HCT116 (cell line): ENCODE measurements at regions not wholly inside any gene's neighbourhood (a gene's known extent, or its start where the extent isn't known, plus 50 kb on each side); places are given as distances from the start of the nearest gene placed in this dataset.

Source experiments
- ATAC-seq: fragments of 200-7000 bp; cut with Tn5 transposase; 2 replicates; pipeline ENCODE4 v1.9.1; 2020; ENCODE audit warnings: mild to moderate bottlenecking, moderate library complexity
- BruUV-seq: library from RNA; stranded (reverse); fragments of 400-500 nt; replicated peaks from 2 replicates; lab custom pipeline; 2021; lab: Mats Ljungman, UMichigan
- CTCF ChIA-PET: fragments of 300-600 bp; sonication (Branson Sonifier 250); formaldehyde crosslinking; loops from one replicate; lab custom pipeline; 2021; ENCODE audit warnings: antibody characterized with exemption; lab: Charles Lee
- POLR2A ChIA-PET: fragments of 300-600, 350-600 bp; sonication (Branson Sonifier 250); formaldehyde crosslinking; loops from one replicate; lab custom pipeline; 2021; ENCODE audit warnings: antibody characterized with exemption; lab: Charles Lee
- RAD21 ChIA-PET, 2 experiments: fragments of 300-600 bp; sonication (Branson Sonifier 250); formaldehyde crosslinking; loops; one replicate each; lab custom pipeline; 2023; ENCODE audit warnings: low total read pairs in 2 of 2; ENCODE audit not compliant: uncharacterized antibody in 2 of 2, unreplicated experiment in 2 of 2, low non-redundant PET in 1 of 2; lab: Charles Lee
- DNase-seq: peaks from one replicate; pipeline ENCODE4 v3.0.0-alpha.2; 2010; ENCODE audit warnings: low read depth, low spot score
- H2AFZ ChIP-seq: fragments of 200-600 bp; shearing (Covaris generic), sonication (generic); 2 replicates; pipeline ENCODE4 v1.6.1; 2017; ENCODE audit warnings: low read depth, mixed run types, mixed read lengths, antibody characterized with exemption, low read length; ENCODE audit not compliant: poor library complexity, severe bottlenecking
- H3K27ac ChIP-seq: 2 replicates; pipeline ENCODE4 v1.5.1; 2012; ENCODE audit warnings: low read depth, low read length
- H3K27me3 ChIP-seq: fragments of 200-600 bp; sonication (generic); 2 replicates; pipeline ENCODE4 v1.6.1; 2016; ENCODE audit warnings: mixed run types, low read length, mixed read lengths; ENCODE audit not compliant: insufficient read depth
- H3K36me3 ChIP-seq, 2 experiments: fragments of 200-500 bp in 1 of 2; fragments of 200-600 bp in 1 of 2; sonication (Bioruptor generic) in 1 of 2; sonication (generic) in 1 of 2; 2 replicates each; pipeline versions ENCODE4 v1.5.1 to v1.6.1; 2014 to 2016; ENCODE audit warnings: low read length in 2 of 2, inconsistent platforms in 1 of 2, mixed read lengths in 1 of 2, mixed run types in 1 of 2; ENCODE audit not compliant: insufficient read depth in 2 of 2, control insufficient read depth in 1 of 2
- H3K4me1 ChIP-seq, 2 experiments: fragments of 200-600 bp in 1 of 2; sonication (generic) in 1 of 2; 2 replicates each; pipeline versions ENCODE4 v1.5.1 to v1.6.1; 2012 to 2017; ENCODE audit warnings: low read length in 2 of 2, inconsistent platforms in 1 of 2, mild to moderate bottlenecking in 1 of 2, mixed read lengths in 1 of 2, mixed run types in 1 of 2, moderate library complexity in 1 of 2; ENCODE audit not compliant: insufficient read depth in 2 of 2, control insufficient read depth in 1 of 2
- H3K4me2 ChIP-seq: fragments of 200-600 bp; sonication (generic); 2 replicates; pipeline ENCODE4 v1.6.1; 2017; ENCODE audit warnings: mixed run types, low read length, mixed read lengths
- H3K4me3 ChIP-seq, 2 experiments: fragments of 200-600 bp in 1 of 2; sonication (generic) in 1 of 2; replicated peaks in 1 of 2; 2 replicates each; pipeline ENCODE4 v1.5.1; 2011 to 2016; ENCODE audit warnings: low read length in 2 of 2, control low read depth in 1 of 2, low read depth in 1 of 2, mild to moderate bottlenecking in 1 of 2, mixed read lengths in 1 of 2, mixed run types in 1 of 2
- H3K79me2 ChIP-seq: fragments of 200-600 bp; sonication (generic); 2 replicates; pipeline ENCODE4 v1.6.1; 2017; ENCODE audit warnings: mild to moderate bottlenecking, mixed run types, low read length, moderate library complexity, mixed read lengths; ENCODE audit not compliant: insufficient read depth
- H3K9ac ChIP-seq: fragments of 200-600 bp; sonication (generic); 2 replicates; pipeline ENCODE4 v1.6.1; 2016; ENCODE audit warnings: low read length, mixed read lengths
- H3K9me2 ChIP-seq: fragments of 200-600 bp; sonication (generic), shearing (Covaris generic); 2 replicates; pipeline ENCODE4 v1.6.1; 2017; ENCODE audit warnings: mixed run types, mild to moderate bottlenecking, moderate library complexity; ENCODE audit not compliant: insufficient read depth
- H3K9me3 ChIP-seq, 2 experiments: fragments of 200-500 bp in 1 of 2; fragments of 200-600 bp in 1 of 2; sonication (Bioruptor generic) in 1 of 2; sonication (generic) in 1 of 2; 2 replicates each; pipeline ENCODE4 v1.6.1; 2014 to 2017; ENCODE audit warnings: low read length in 2 of 2, mixed read lengths in 2 of 2, inconsistent platforms in 1 of 2, low read depth in 1 of 2, mild to moderate bottlenecking in 1 of 2, mixed run types in 1 of 2, moderate library complexity in 1 of 2; ENCODE audit not compliant: control insufficient read depth in 1 of 2, insufficient read depth in 1 of 2
- H4K20me1 ChIP-seq: fragments of 200-600 bp; sonication (generic), shearing (Covaris generic); 2 replicates; pipeline ENCODE4 v1.6.1; 2017; ENCODE audit warnings: mixed run types, mild to moderate bottlenecking, moderate library complexity; ENCODE audit not compliant: insufficient read depth
- CTCF ChIP-seq, 3 experiments: fragments of 200-600 bp in 1 of 3; sonication (generic) in 1 of 3; IDR thresholded peaks in 2 of 3; conservative IDR thresholded peaks in 1 of 3; 2 replicates each; pipeline ENCODE4 v1.5.1; 2012 to 2017; ENCODE audit warnings: low read depth in 2 of 3, low read length in 2 of 3, antibody characterized with exemption in 1 of 3, borderline replicate concordance in 1 of 3, control low read depth in 1 of 3, mild to moderate bottlenecking in 1 of 3, mixed read lengths in 1 of 3, mixed run types in 1 of 3, moderate library complexity in 1 of 3; ENCODE audit not compliant: insufficient read depth in 1 of 3
- EGR1 ChIP-seq: IDR thresholded peaks from 2 replicates; pipeline ENCODE4 v1.6.1; 2012; ENCODE audit warnings: low read depth
- ELF1 ChIP-seq: IDR thresholded peaks from 2 replicates; pipeline ENCODE4 v1.6.1; 2012; ENCODE audit warnings: low read depth, borderline replicate concordance
- FOSL1 ChIP-seq: IDR thresholded peaks from 2 replicates; pipeline ENCODE4 v1.6.1; 2012; ENCODE audit warnings: low read depth
- JUND ChIP-seq: IDR thresholded peaks from 2 replicates; pipeline ENCODE4 v1.6.1; 2012
- MAX ChIP-seq: IDR thresholded peaks from 2 replicates; pipeline ENCODE4 v1.6.1; 2012
- POLR2A ChIP-seq: IDR thresholded peaks from 2 replicates; pipeline ENCODE4 v1.7.0; 2011; ENCODE audit warnings: borderline replicate concordance; ENCODE audit not compliant: insufficient read depth, insufficient read length; ENCODE audit errors: extremely low read depth
- RAD21 ChIP-seq: IDR thresholded peaks from 2 replicates; pipeline ENCODE4 v1.6.1; 2012; ENCODE audit warnings: low read depth, mild to moderate bottlenecking
- SP1 ChIP-seq: IDR thresholded peaks from 2 replicates; pipeline ENCODE4 v1.6.1; 2012; ENCODE audit warnings: low read depth
- TCF7L2 ChIP-seq: IDR thresholded peaks from 2 replicates; pipeline ENCODE4 v1.7.0; 2011; ENCODE audit warnings: borderline replicate concordance, inconsistent platforms; ENCODE audit not compliant: insufficient read depth, insufficient read length; ENCODE audit errors: extremely low read depth
- YY1 ChIP-seq: IDR thresholded peaks from 2 replicates; pipeline ENCODE4 v1.6.1; 2011; ENCODE audit warnings: low read length, low read depth, moderate library complexity, mild to moderate bottlenecking; ENCODE audit not compliant: insufficient replicate concordance; ENCODE audit errors: extremely low read depth
- ZFX ChIP-seq: fragments of 450-650 bp; IDR thresholded peaks from 2 replicates; pipeline ENCODE4 v1.6.1; 2017
- ZNF274 ChIP-seq: fragments of 200-500 bp; sonication (Bioruptor generic); IDR thresholded peaks from 2 replicates; pipeline ENCODE4 v1.6.1; 2014; ENCODE audit warnings: mild to moderate bottlenecking, low read depth, low read length, inconsistent platforms
- intact Hi-C: fragments of 100-400 bp; cut with micrococcal nuclease; formaldehyde crosslinking; loops from 2 replicates; pipeline ENCODE4 v1.10.0; 2022
- TF ChIP-seq, protein P1 (sequence below): IDR thresholded peaks from 2 replicates; pipeline ENCODE4 v1.6.1; 2012

GRCh38 chr4:169848018-169848417, 90.3 kb upstream of the HPF1 start:
- Histone ChIP-seq H3K9me2 (no peaks in the 10 kb centered on the region), H3K9me3 (no peaks in the 10 kb centered on the region), H3K27ac (no peak overlapping the region), H3K9ac (no peak overlapping the region), H3K4me2 (no peak overlapping the region), H3K36me3 (no peaks in the 10 kb centered on the region), H3K79me2 (no peaks in the 10 kb centered on the region), H3K27me3 (no peaks in the 10 kb centered on the region), H3K4me3 (no peak overlapping the region), H4K20me1 (no peaks in the 10 kb centered on the region), H3K4me1 (no peaks in the 10 kb centered on the region), H2AFZ (no peak overlapping the region)
- BruUV-seq, result no TSS peak
- no peak for TF ChIP-seq TCF7L2
- no peak for TF ChIP-seq CTCF (IDR thresholded peaks at IDR 0.05 in 2 of 3, conservative IDR thresholded peaks at IDR 0.05 in 1 of 3; ENCODE audit: borderline replicate concordance in 1 of 3, insufficient read depth in 1 of 3, low read depth in 2 of 3, low read length in 2 of 3)
- TF ChIP-seq POLR2A, result no peak
- TF ChIP-seq ELF1, result no peak
- TF ChIP-seq RAD21, result no peak
- TF ChIP-seq MAX, result no peak
- TF ChIP-seq EGR1, result no peak
- no peak for TF ChIP-seq FOSL1
- TF ChIP-seq ZFX, result no peak
- no peak for TF ChIP-seq JUND
- no peak for TF ChIP-seq ZNF274
- TF ChIP-seq SP1, result no peak
- no peak for TF ChIP-seq YY1
- TF ChIP-seq, protein P1, sequence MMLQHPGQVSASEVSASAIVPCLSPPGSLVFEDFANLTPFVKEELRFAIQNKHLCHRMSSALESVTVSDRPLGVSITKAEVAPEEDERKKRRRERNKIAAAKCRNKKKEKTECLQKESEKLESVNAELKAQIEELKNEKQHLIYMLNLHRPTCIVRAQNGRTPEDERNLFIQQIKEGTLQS, result no peak
- ChIA-PET CTCF (no interaction called here), RAD21 (no interaction called here), POLR2A (no interaction called here)
- no peak for DNase-seq
- ATAC-seq, result no peak
- intact Hi-C loops, result no loop called here
